KG1 (cell line): ENCODE measurements at regions not wholly inside any gene's neighbourhood (a gene's known extent, or its start where the extent isn't known, plus 50 kb on each side); places are given as distances from the start of the nearest gene placed in this dataset.

ENCODE experiments used
- DNase-seq: peaks from one replicate; lab custom pipeline; 2025; lab: John Stamatoyannopoulos, UW

GRCh38 chr6:105907991-105908390 lies 178.1 kb upstream of the PRDM1 start:
- no peak for DNase-seq

GRCh38 chr6:105907301-105907700 lies 178.8 kb upstream of the PRDM1 start:
- DNase-seq = no peak

- no peak for DNase-seq
Measured at GRCh38 chr6:105902401-105903031, 183.6 kb upstream of the PRDM1 start.

- DNase-seq = no peak
Measured at GRCh38 chr6:105901583-105901982, 184.6 kb upstream of the PRDM1 start.

- no peak for DNase-seq
Measured at GRCh38 chr6:105900125-105900937, 185.8 kb upstream of the PRDM1 start.

GRCh38 chr6:105898286-105898685 lies 187.8 kb upstream of the PRDM1 start:
- DNase-seq = no peak

GRCh38 chr6:105897131-105897530 lies 189.0 kb upstream of the PRDM1 start:
- DNase-seq = no peak

- no peak for DNase-seq
Measured at GRCh38 chr6:105896821-105897095, 189.4 kb upstream of the PRDM1 start.

GRCh38 chr6:105896052-105896820 lies 189.9 kb upstream of the PRDM1 start:
- no peak for DNase-seq

- no peak for DNase-seq
Measured at GRCh38 chr6:105894556-105894955, 191.6 kb upstream of the PRDM1 start.

- no peak for DNase-seq
Measured at GRCh38 chr6:105893741-105894140, 192.4 kb upstream of the PRDM1 start.

GRCh38 chr6:105892577-105893262 lies 193.4 kb upstream of the PRDM1 start:
- DNase-seq = no peak

- no peak for DNase-seq
Measured at GRCh38 chr6:105890521-105891244, 195.5 kb upstream of the PRDM1 start.

- DNase-seq = no peak
Measured at GRCh38 chr6:105889902-105890301, 196.2 kb upstream of the PRDM1 start.

- DNase-seq = no peak
Measured at GRCh38 chr6:105886814-105887544, 199.2 kb upstream of the PRDM1 start.

GRCh38 chr6:105886066-105886813 lies 199.9 kb upstream of the PRDM1 start:
- DNase-seq = no peak

GRCh38 chr6:105884426-105884825 lies 201.7 kb upstream of the PRDM1 start:
- no peak for DNase-seq

GRCh38 chr6:105884011-105884410 lies 202.1 kb upstream of the PRDM1 start:
- DNase-seq = no peak

GRCh38 chr6:105882828-105883227 lies 203.3 kb upstream of the PRDM1 start:
- no peak for DNase-seq

- no peak for DNase-seq
Measured at GRCh38 chr6:105882121-105882803, 203.9 kb upstream of the PRDM1 start.
